PC-9 (cell line): ENCODE measurements at regions not wholly inside any gene's neighbourhood (a gene's known extent, or its start where the extent isn't known, plus 50 kb on each side); places are given as distances from the start of the nearest gene placed in this dataset.
"Not testable (repeated sequence)": the region's sequence is repeated elsewhere in the genome, so short reads cannot be mapped to it uniquely, and the experiment has no call there.

ENCODE experiments used
- BruUV-seq: library from RNA; stranded (reverse); fragments of 400-500 nt; replicated peaks from 2 replicates; lab custom pipeline; 2021; lab: Mats Ljungman, UMichigan
- CTCF ChIA-PET: fragments of 300-600 bp; sonication (Branson Sonifier 250); formaldehyde crosslinking; loops from one replicate; lab custom pipeline; 2022; ENCODE audit warnings: antibody characterized with exemption; lab: Charles Lee
- POLR2A ChIA-PET: fragments of 300-600 bp; sonication (Branson Sonifier 250); formaldehyde crosslinking; loops from one replicate; lab custom pipeline; 2022; ENCODE audit warnings: antibody characterized with exemption; ENCODE audit not compliant: unreplicated experiment; lab: Charles Lee
- DNase-seq, 2 experiments: peaks; one replicate each; pipeline versions ENCODE4 v3.0.0 to v3.0.0-alpha.2; 2015 to 2022; ENCODE audit warnings: mixed read lengths in 1 of 2
- H2AFZ ChIP-seq: fragments of 200-600 bp; sonication (generic); 2 replicates; pipeline ENCODE4 v1.8.1; 2017; ENCODE audit warnings: antibody characterized with exemption
- H3F3A ChIP-seq: fragments of 200-600 bp; sonication (generic); 2 replicates; pipeline ENCODE4 v1.8.1; 2017; ENCODE audit warnings: antibody characterized with exemption, mild to moderate bottlenecking, low read depth; ENCODE audit not compliant: insufficient read depth
- H3K27ac ChIP-seq: fragments of 200-600 bp; sonication (generic); 2 replicates; pipeline ENCODE4 v1.6.1; 2016; ENCODE audit warnings: mixed run types
- H3K27me3 ChIP-seq: fragments of 200-600 bp; sonication (generic); 2 replicates; pipeline ENCODE4 v1.6.1; 2016; ENCODE audit warnings: low read depth, mixed run types; ENCODE audit not compliant: insufficient read depth
- H3K36me3 ChIP-seq: fragments of 200-600 bp; sonication (generic); 2 replicates; pipeline ENCODE4 v1.6.1; 2016; ENCODE audit warnings: low read depth, mixed run types
- H3K4me1 ChIP-seq: fragments of 200-600 bp; sonication (generic); replicated peaks from 2 replicates; pipeline ENCODE4 v1.6.1; 2016; ENCODE audit warnings: mixed run types; ENCODE audit not compliant: insufficient read depth
- H3K4me2 ChIP-seq: fragments of 200-600 bp; sonication (generic); 2 replicates; pipeline ENCODE4 v1.6.1; 2017; ENCODE audit warnings: mixed run types
- H3K4me3 ChIP-seq: fragments of 200-600 bp; sonication (generic); 2 replicates; pipeline ENCODE4 v1.6.1; 2016; ENCODE audit warnings: mixed run types
- H3K79me2 ChIP-seq: fragments of 200-600 bp; sonication (generic); 2 replicates; pipeline ENCODE4 v1.6.1; 2017; ENCODE audit warnings: low read depth, mixed run types
- H3K9me2 ChIP-seq: fragments of 200-600 bp; sonication (generic); 2 replicates; pipeline ENCODE4 v1.8.1; 2017; ENCODE audit warnings: mild to moderate bottlenecking; ENCODE audit not compliant: insufficient read depth
- H3K9me3 ChIP-seq: fragments of 200-600 bp; sonication (generic); 2 replicates; pipeline ENCODE4 v1.8.1; 2016; ENCODE audit warnings: low read depth; ENCODE audit not compliant: insufficient read depth
- H4K20me1 ChIP-seq: fragments of 200-600 bp; sonication (generic); 2 replicates; pipeline ENCODE4 v1.8.1; 2017; ENCODE audit not compliant: insufficient read depth
- CTCF ChIP-seq: fragments of 200-600 bp; sonication (generic); conservative IDR thresholded peaks from 2 replicates; pipeline ENCODE4 v1.6.1; 2017; ENCODE audit warnings: mixed run types, antibody characterized with exemption, mild to moderate bottlenecking, moderate library complexity
- EZH2 ChIP-seq: fragments of 200-600 bp; sonication (generic); IDR thresholded peaks from 2 replicates; pipeline ENCODE4 v1.8.0; 2017; ENCODE audit warnings: antibody characterized with exemption, low read depth
- intact Hi-C: fragments of 100-400 bp; cut with micrococcal nuclease; formaldehyde crosslinking; loops from one replicate; pipeline ENCODE4 v1.10.0; 2022; ENCODE audit not compliant: unreplicated experiment

GRCh38 chr10:65660006-65660405 lies 1265.8 kb upstream of the LRRTM3 start:
- H3K36me3 ChIP-seq: no peaks in the 10 kb centered on the region
- no peaks in the 10 kb centered on the region for H3K27me3 ChIP-seq
- H3K9me2 ChIP-seq: no peaks in the 10 kb centered on the region
- no peak for DNase-seq
- H3K79me2 ChIP-seq: no peaks in the 10 kb centered on the region
- H3K9me3 ChIP-seq: no peaks in the 10 kb centered on the region; the same call in 1 of the 2 replicates
- H3K4me1 ChIP-seq: no peaks in the 10 kb centered on the region
- H3K4me3 ChIP-seq: no peak overlapping the region
- no peak overlapping the region for H3K27ac ChIP-seq
- BruUV-seq: no TSS peak
- H2AFZ ChIP-seq: no peak overlapping the region
- H4K20me1 ChIP-seq: no peaks in the 10 kb centered on the region
- no peak for TF ChIP-seq CTCF
- TF ChIP-seq EZH2: no peak
- POLR2A ChIA-PET: no interaction called here
- intact Hi-C loops: no loop called here
- H3K4me2 ChIP-seq: no peak overlapping the region
- no peaks in the 10 kb centered on the region for H3F3A ChIP-seq
- CTCF ChIA-PET: no interaction called here

DNA sequence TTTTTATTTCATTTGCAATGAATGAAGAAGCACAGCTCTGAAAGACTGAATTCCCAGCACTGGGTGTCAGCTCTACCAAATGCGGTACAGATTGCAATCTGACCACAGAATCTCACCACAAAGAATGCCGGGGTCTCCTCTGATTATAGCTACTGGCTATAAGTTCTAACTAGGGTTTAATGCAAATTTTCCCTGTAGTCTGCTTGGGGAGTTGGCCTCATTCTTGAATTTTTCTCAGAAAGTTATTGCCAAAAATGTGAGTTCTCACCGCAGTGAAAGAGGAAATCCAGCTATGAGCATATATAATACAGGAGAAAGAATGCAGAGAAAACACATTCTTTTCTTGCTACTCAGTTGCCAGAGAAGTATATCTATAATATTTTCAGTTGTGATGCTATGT lies 1255.7 kb upstream of the LRRTM3 start:
- no peak overlapping the region for H3K4me2 ChIP-seq
- H3K27ac ChIP-seq: no peak overlapping the region
- H3K9me2 ChIP-seq: no peaks in the 10 kb centered on the region
- H3F3A ChIP-seq: no peaks in the 10 kb centered on the region
- TF ChIP-seq CTCF (no peak), EZH2 (no peak)
- no peaks in the 10 kb centered on the region for H3K79me2 ChIP-seq
- H3K36me3 ChIP-seq: no peaks in the 10 kb centered on the region
- no peak overlapping the region for H3K4me3 ChIP-seq
- no peak overlapping the region for H2AFZ ChIP-seq
- no peaks in the 10 kb centered on the region for H3K4me1 ChIP-seq
- DNase-seq: no peak
- POLR2A ChIA-PET: no interaction called here
- H4K20me1 ChIP-seq: no peaks in the 10 kb centered on the region
- no TSS peak for BruUV-seq
- intact Hi-C loops: no loop called here
- no peaks in the 10 kb centered on the region for H3K27me3 ChIP-seq
- CTCF ChIA-PET: no interaction called here
- H3K9me3 ChIP-seq: no peaks in the 10 kb centered on the region

DNA sequence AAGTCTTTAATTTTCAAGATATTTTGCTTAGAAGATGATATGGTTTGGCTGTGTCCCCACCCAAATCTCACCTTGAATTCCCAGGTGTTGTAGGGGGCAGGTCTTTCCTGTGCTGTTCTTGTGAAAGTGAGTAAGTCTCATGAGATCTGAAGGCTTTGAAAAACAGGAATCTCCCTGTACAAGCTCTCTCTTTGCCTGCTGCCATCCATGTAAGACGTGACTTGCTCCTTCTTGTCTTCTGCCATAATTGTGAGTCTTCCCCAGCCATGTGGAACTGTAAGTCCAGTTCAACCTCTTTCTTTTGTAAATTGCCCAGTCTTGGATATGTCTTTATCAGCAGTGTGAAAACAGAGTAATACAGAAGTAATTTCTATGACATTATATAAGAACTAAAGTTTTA lies 1255.2 kb upstream of the LRRTM3 start:
- POLR2A ChIA-PET, intact Hi-C loops, H3K4me2 ChIP-seq: not testable (repeated sequence)

GRCh38 chr10:65675236-65675635 lies 1250.6 kb upstream of the LRRTM3 start:
- H3K79me2 ChIP-seq: no peaks in the 10 kb centered on the region
- no peaks in the 10 kb centered on the region for H4K20me1 ChIP-seq
- BruUV-seq: no TSS peak
- no peaks in the 10 kb centered on the region for H3K36me3 ChIP-seq
- no peak for DNase-seq
- no peak for TF ChIP-seq EZH2
- TF ChIP-seq CTCF: no peak
- no peak overlapping the region for H3K4me3 ChIP-seq
- no peaks in the 10 kb centered on the region for H3K27me3 ChIP-seq
- 0 out of 2 replicates have a peak, but pooled peaks cover 4% of the 10 kb centered on the region for H3K9me3 ChIP-seq
- H3F3A ChIP-seq: no peaks in the 10 kb centered on the region
- intact Hi-C loops: no loop called here
- H3K4me2 ChIP-seq: no peak overlapping the region
- no peaks in the 10 kb centered on the region for H3K9me2 ChIP-seq
- H3K27ac ChIP-seq: no peak overlapping the region
- no peaks in the 10 kb centered on the region for H3K4me1 ChIP-seq
- CTCF ChIA-PET: no interaction called here
- POLR2A ChIA-PET: no interaction called here
- H2AFZ ChIP-seq: no peak overlapping the region

More for the DNA sequence above, 1255.2 kb upstream of the LRRTM3 start:
- H3K9me3 ChIP-seq, H3K36me3 ChIP-seq, H3K79me2 ChIP-seq, H3K9me2 ChIP-seq, H3K27ac ChIP-seq, H3K27me3 ChIP-seq, H3K4me1 ChIP-seq, H2AFZ ChIP-seq, BruUV-seq, H3F3A ChIP-seq, DNase-seq, H3K4me3 ChIP-seq, H4K20me1 ChIP-seq, CTCF ChIA-PET: not testable (repeated sequence)
